ENCODE measurements at regions not wholly inside any gene's neighbourhood (a gene's known extent, or its start where the extent isn't known, plus 50 kb on each side); places are given as distances from the start of the nearest gene placed in this dataset.

DNA sequence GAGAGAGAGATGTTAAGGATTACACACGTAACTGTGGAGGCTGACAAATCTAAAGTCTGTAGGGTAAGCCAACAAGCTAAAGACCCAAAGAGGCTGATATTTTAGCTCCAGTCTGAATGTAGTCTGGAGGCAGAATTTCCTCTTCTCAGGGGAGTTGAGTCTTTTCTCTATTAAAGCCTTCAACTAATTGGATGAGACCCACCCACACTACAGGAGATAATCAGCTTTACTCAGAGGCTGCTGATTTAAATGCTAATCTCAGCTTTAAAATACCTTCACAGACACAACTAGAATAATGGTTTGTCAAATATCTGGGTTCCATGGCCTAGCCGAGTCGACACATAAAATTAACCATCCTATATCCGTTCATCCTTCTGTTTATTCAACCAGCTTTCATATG, 204.3 kb upstream of the PSMD7 start:
- no peak for TF ChIP-seq EZH2 (IDR thresholded peaks at IDR 0.05; ENCODE audit: borderline replicate concordance, low read length)
- TF ChIP-seq, protein P1, sequence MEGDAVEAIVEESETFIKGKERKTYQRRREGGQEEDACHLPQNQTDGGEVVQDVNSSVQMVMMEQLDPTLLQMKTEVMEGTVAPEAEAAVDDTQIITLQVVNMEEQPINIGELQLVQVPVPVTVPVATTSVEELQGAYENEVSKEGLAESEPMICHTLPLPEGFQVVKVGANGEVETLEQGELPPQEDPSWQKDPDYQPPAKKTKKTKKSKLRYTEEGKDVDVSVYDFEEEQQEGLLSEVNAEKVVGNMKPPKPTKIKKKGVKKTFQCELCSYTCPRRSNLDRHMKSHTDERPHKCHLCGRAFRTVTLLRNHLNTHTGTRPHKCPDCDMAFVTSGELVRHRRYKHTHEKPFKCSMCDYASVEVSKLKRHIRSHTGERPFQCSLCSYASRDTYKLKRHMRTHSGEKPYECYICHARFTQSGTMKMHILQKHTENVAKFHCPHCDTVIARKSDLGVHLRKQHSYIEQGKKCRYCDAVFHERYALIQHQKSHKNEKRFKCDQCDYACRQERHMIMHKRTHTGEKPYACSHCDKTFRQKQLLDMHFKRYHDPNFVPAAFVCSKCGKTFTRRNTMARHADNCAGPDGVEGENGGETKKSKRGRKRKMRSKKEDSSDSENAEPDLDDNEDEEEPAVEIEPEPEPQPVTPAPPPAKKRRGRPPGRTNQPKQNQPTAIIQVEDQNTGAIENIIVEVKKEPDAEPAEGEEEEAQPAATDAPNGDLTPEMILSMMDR (IDR thresholded peaks at IDR 0.05; ENCODE audit: low read length) = no peak
- no peaks in the 10 kb centered on the region for H3K9me2 ChIP-seq (ENCODE audit: low read depth, low read length)
- no peaks in the 10 kb centered on the region for H3K36me3 ChIP-seq (ENCODE audit: insufficient read depth, low read length)
- H3F3A ChIP-seq (ENCODE audit: insufficient read depth, low read length) = no peaks in the 10 kb centered on the region
- no peak overlapping the region for H2AFZ ChIP-seq (ENCODE audit: low read length)
- no peaks in the 10 kb centered on the region for H3K27me3 ChIP-seq (ENCODE audit: insufficient read depth, low read length)
- no peak overlapping the region for H3K4me2 ChIP-seq (ENCODE audit: low read length)
- H3K9me3 ChIP-seq (ENCODE audit: low read length) = no peaks in the 10 kb centered on the region
- no peaks in the 10 kb centered on the region for H3K79me2 ChIP-seq (ENCODE audit: insufficient read depth, low read length)
- H3K4me1 ChIP-seq (ENCODE audit: insufficient read depth, low read length, severe bottlenecking) = no peaks in the 10 kb centered on the region
- no peak overlapping the region for H3K27ac ChIP-seq (ENCODE audit: low read depth, low read length, poor library complexity, severe bottlenecking)
- no peak overlapping the region for H3K9ac ChIP-seq (ENCODE audit: low read length)
- H3K4me3 ChIP-seq (ENCODE audit: low read depth, low read length, poor library complexity, severe bottlenecking) = no peak overlapping the region
- no peaks in the 10 kb centered on the region for H4K20me1 ChIP-seq (ENCODE audit: insufficient read depth, low read length)

- H3K9me2 ChIP-seq (ENCODE audit: low read depth, low read length) = no peaks in the 10 kb centered on the region
- no peaks in the 10 kb centered on the region for H3K4me1 ChIP-seq (ENCODE audit: insufficient read depth, low read length, severe bottlenecking)
- no peak overlapping the region for H3K9ac ChIP-seq (ENCODE audit: low read length)
- no peak overlapping the region for H3K27ac ChIP-seq (ENCODE audit: low read depth, low read length, poor library complexity, severe bottlenecking)
- H3K79me2 ChIP-seq (ENCODE audit: insufficient read depth, low read length) = no peaks in the 10 kb centered on the region
- H3K9me3 ChIP-seq (ENCODE audit: low read length) = no peaks in the 10 kb centered on the region
- no peak overlapping the region for H2AFZ ChIP-seq (ENCODE audit: low read length)
- TF ChIP-seq EZH2 (IDR thresholded peaks at IDR 0.05; ENCODE audit: borderline replicate concordance, low read length) = no peak
- TF ChIP-seq, protein P1 (IDR thresholded peaks at IDR 0.05; ENCODE audit: low read length) = no peak
- H3F3A ChIP-seq (ENCODE audit: insufficient read depth, low read length) = no peaks in the 10 kb centered on the region
- H3K27me3 ChIP-seq (ENCODE audit: insufficient read depth, low read length) = no peaks in the 10 kb centered on the region
- H3K4me3 ChIP-seq (ENCODE audit: low read depth, low read length, poor library complexity, severe bottlenecking) = no peak overlapping the region
- no peaks in the 10 kb centered on the region for H3K36me3 ChIP-seq (ENCODE audit: insufficient read depth, low read length)
- H3K4me2 ChIP-seq (ENCODE audit: low read length) = no peak overlapping the region
- no peaks in the 10 kb centered on the region for H4K20me1 ChIP-seq (ENCODE audit: insufficient read depth, low read length)
These were observed 205.7 kb upstream of the PSMD7 start for GRCh38 chr16:74090871-74091270.

- H3K4me3 ChIP-seq (ENCODE audit: low read depth, low read length, poor library complexity, severe bottlenecking) = no peak overlapping the region
- H3K9me3 ChIP-seq (ENCODE audit: low read length) = no peaks in the 10 kb centered on the region
These were observed 213.1 kb upstream of the PSMD7 start for GRCh38 chr16:74083541-74083940.

More at GRCh38 chr16:74083541-74083940, 213.1 kb upstream of the PSMD7 start:
- no peak overlapping the region for H3K4me2 ChIP-seq (ENCODE audit: low read length)
- H3K79me2 ChIP-seq (ENCODE audit: insufficient read depth, low read length) = no peaks in the 10 kb centered on the region
- no peak overlapping the region for H3K9ac ChIP-seq (ENCODE audit: low read length)
- no peak for TF ChIP-seq EZH2 (IDR thresholded peaks at IDR 0.05; ENCODE audit: borderline replicate concordance, low read length)
- TF ChIP-seq, protein P1 (IDR thresholded peaks at IDR 0.05; ENCODE audit: low read length) = no peak
- no peaks in the 10 kb centered on the region for H3F3A ChIP-seq (ENCODE audit: insufficient read depth, low read length)
- no peaks in the 10 kb centered on the region for H3K4me1 ChIP-seq (ENCODE audit: insufficient read depth, low read length, severe bottlenecking)
- no peaks in the 10 kb centered on the region for H3K27me3 ChIP-seq (ENCODE audit: insufficient read depth, low read length)
- no peak overlapping the region for H2AFZ ChIP-seq (ENCODE audit: low read length)
- no peaks in the 10 kb centered on the region for H3K9me2 ChIP-seq (ENCODE audit: low read depth, low read length)
- no peak overlapping the region for H3K27ac ChIP-seq (ENCODE audit: low read depth, low read length, poor library complexity, severe bottlenecking)
- no peaks in the 10 kb centered on the region for H3K36me3 ChIP-seq (ENCODE audit: insufficient read depth, low read length)
- H4K20me1 ChIP-seq (ENCODE audit: insufficient read depth, low read length) = no peaks in the 10 kb centered on the region
